ENCODE measurements at regions not wholly inside any gene's neighbourhood (a gene's known extent, or its start where the extent isn't known, plus 50 kb on each side); places are given as distances from the start of the nearest gene placed in this dataset.
A peak's percentile ranks its signal among the peaks of the same experiment; 100 is the strongest.

DNA sequence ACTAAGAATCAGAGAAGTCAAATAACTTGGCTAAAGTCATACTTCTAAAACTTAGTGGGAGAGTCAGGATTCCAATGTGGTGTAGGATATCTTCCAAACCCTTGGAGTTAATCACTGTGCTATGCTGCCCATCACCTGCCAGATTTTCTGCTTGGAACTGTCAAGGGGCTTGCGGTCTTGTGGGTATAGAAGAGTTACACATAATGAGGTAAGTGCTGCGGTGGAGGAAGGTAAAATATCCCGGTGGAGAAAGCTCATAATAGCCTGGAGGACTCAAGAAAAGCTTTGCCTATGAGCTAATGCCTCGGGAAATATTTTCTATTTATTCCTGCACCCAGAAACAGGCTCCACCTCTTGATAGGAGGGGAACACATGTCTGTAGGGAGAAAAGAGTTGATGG lies 195.6 kb downstream of the UTP18 start (continued):
- no peak for TF ChIP-seq DEAF1 (CRISPR knock-in tag; IDR thresholded peaks at IDR 0.05)
- no peak for TF ChIP-seq E4F1 (CRISPR knock-in tag; IDR thresholded peaks at IDR 0.05; ENCODE audit: borderline replicate concordance)
- TF ChIP-seq ZNF324 (CRISPR knock-in tag; IDR thresholded peaks at IDR 0.05), result no peak
- TF ChIP-seq ZBTB1 (CRISPR knock-in tag; IDR thresholded peaks at IDR 0.05; ENCODE audit: borderline replicate concordance, low read depth), result no peak
- TF ChIP-seq SMAD2 (IDR thresholded peaks at IDR 0.05; ENCODE audit: low read depth, low read length), result no peak

GRCh38 chr17:51456942-51457341 lies 196.6 kb downstream of the UTP18 start:
- Histone ChIP-seq H3K4me3 (no peak overlapping the region), H3K4me2 (ENCODE audit: insufficient read depth, low read length) (no peak overlapping the region), H3K4me1 (replicated peaks in 1 of 2; ENCODE audit: control insufficient read depth in 2 of 2, insufficient read depth in 2 of 2, low read length in 2 of 2) (no peaks in the 10 kb centered on the region; a peak in 1 of 5 replicates), H3K27me3 (ENCODE audit: control insufficient read depth in 2 of 2, insufficient read depth in 2 of 2, low read length in 2 of 2) (no peaks in the 10 kb centered on the region), H3K9ac (ENCODE audit: insufficient read depth in 1 of 2, low read depth in 2 of 2, low read length in 2 of 2) (no peak overlapping the region), H3K9me3 (replicated peaks; ENCODE audit: control insufficient read depth, insufficient read depth, low read depth, low read length) (no peaks in the 10 kb centered on the region), H3K36me3 (ENCODE audit: control insufficient read depth, insufficient read depth, low read length) (no peaks in the 10 kb centered on the region), H2AFZ (ENCODE audit: low read depth, low read length) (no peak overlapping the region), H3K79me2 (ENCODE audit: control insufficient read depth, insufficient read depth, low read length) (no peaks in the 10 kb centered on the region), H3K27ac (ENCODE audit: extremely low read depth, low read depth, low read length) (no peak overlapping the region), H3K9me1 (ENCODE audit: control insufficient read depth, insufficient read depth, low read length) (no peaks in the 10 kb centered on the region), H4K20me1 (replicated peaks; ENCODE audit: control insufficient read depth, insufficient read depth, low read length) (no peaks in the 10 kb centered on the region)
- DNase-seq (ENCODE audit: extremely low read depth in 1 of 4, low spot score in 3 of 4), result no peak
- intact Hi-C loops (cut with micrococcal nuclease), result no loop called here
- 0% methylated on average over 1 of the region's 1 CpG for WGBS (ENCODE audit: insufficient coverage, low coverage, missing lambda C conversion rate)
- in situ Hi-C loops (cut with MboI), result no loop called here
- ChIA-PET CTCF (ENCODE audit: low intra/inter-chr PET ratio) (no interaction called here), POLR2A (no interaction called here)
- ATAC-seq, result no peak
- FAIRE-seq, result no peak
- no TSS peak for BruUV-seq (replicated peaks)
- peak; percentile 63 for TF ChIP-seq FOSL1 (tag; conservative IDR thresholded peaks at IDR 0.05)
- TF ChIP-seq CEBPG (CRISPR knock-in tag; IDR thresholded peaks at IDR 0.05), result no peak
- no peak for TF ChIP-seq CEBPG (tag; conservative IDR thresholded peaks at IDR 0.05 in 1 of 2, IDR thresholded peaks at IDR 0.05 in 1 of 2)
- no peak for TF ChIP-seq YBX1 (IDR thresholded peaks at IDR 0.05)
- no peak for TF ChIP-seq E2F6 (IDR thresholded peaks at IDR 0.05; ENCODE audit: borderline replicate concordance in 1 of 2, extremely low read depth in 1 of 2, insufficient read depth in 1 of 2, insufficient read length in 1 of 2, low read depth in 1 of 2, low read length in 1 of 2, poor library complexity in 1 of 2, severe bottlenecking in 1 of 2)
- no peak for TF ChIP-seq SMARCA4 (IDR thresholded peaks at IDR 0.05)
- TF ChIP-seq MYBL2 (IDR thresholded peaks at IDR 0.05; ENCODE audit: low read depth), result no peak
- no peak for TF ChIP-seq MYBL2 (CRISPR knock-in tag; IDR thresholded peaks at IDR 0.05; ENCODE audit: borderline replicate concordance)
- no peak for TF ChIP-seq ZBTB5 (IDR thresholded peaks at IDR 0.05)
- TF ChIP-seq TARDBP (IDR thresholded peaks at IDR 0.05), result no peak
